HG03159 (cell line): ENCODE measurements at regions not wholly inside any gene's neighbourhood (a gene's known extent, or its start where the extent isn't known, plus 50 kb on each side); places are given as distances from the start of the nearest gene placed in this dataset.
"Not testable (repeated sequence)": the region's sequence is repeated elsewhere in the genome, so short reads cannot be mapped to it uniquely, and the experiment has no call there.

ENCODE experiments used
- ATAC-seq: cut with Tn5 transposase; IDR thresholded peaks from one replicate; pipeline ENCODE4 v1.9.1; 2021; ENCODE audit warnings: mild to moderate bottlenecking, moderate library complexity; ENCODE audit not compliant: unreplicated experiment

DNA sequence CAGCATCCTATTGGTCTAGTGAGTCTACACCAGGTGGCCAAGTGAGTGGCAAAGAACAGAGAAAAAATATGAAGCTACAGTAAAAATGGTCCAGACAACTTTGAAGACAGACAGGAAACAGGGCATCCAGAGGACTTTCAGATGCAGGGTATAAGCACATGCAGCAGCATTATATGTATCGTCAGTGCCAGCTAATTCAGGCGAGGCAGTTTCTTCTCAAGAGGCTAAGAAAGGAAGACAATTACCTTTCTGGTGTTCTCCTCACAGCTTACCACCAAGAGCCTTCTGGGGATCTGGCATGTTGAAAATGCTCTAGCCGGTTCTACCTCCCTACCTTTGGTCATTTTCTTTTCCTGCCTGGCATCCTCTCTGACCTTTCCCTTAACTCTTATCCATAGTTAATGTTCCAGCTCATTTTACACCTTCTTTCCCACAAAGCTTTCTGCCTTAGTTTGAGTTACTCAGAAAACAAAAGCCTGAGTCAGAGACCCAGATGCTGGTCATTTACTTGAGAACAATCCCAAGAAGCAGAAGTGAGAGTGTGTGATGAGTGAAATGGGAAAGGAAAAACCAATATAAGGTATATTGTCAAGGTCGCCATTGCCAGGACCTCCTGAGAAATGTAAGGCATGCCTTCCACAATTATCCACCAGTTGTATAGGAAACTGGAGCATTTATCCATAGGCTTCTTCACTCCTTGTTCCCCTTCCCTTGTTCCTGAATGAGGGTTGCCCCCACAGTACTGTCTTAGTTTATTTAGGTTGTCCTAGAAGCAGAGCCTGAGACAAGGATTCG, 444.1 kb downstream of the PLPP3 start:
- peak; percentile 52 for ATAC-seq

DNA sequence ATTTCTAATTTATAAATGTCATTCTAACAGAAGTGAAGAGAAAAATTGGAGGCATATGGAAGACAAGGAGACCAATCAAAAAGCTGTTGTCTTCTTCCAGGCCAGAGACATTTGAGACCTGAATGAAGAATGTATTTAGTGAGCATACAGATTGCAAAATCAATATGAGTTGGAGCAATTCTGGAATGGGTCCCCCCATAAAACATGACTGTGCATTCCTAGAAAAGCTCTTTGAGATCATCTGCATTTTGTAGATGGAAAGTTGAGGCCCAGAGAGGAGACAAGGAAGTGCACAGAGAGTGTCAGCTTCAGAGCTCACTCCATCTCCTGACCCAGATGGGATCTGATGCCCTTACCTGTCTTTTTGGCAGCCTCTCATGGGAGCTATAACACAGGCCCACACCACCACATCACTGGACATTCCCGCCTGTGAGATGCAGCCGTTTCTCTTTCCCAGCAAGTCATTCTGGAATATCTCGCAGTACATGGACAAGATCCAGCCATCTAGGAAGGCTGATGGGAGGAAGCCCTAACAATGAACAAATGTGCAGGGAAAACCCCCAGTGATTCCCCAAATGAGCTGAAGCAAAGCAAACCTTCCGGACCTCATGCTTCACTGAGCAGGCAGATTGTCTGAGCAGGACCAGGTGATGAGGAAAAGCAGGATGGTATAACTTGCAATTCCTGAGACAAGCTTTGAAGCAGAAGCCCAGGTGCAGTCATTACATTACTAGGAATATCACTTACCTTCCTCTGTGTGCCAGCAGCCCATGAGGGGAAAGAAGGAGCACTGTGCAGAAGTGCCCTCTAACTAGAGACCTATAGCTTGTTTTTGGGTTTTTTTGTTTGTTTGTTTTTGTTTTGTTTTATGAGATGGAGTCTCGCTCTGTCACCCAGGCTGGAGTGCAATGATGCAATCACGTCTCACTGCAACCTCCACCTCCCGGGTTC, 445.6 kb downstream of the PLPP3 start:
- no peak for ATAC-seq

DNA sequence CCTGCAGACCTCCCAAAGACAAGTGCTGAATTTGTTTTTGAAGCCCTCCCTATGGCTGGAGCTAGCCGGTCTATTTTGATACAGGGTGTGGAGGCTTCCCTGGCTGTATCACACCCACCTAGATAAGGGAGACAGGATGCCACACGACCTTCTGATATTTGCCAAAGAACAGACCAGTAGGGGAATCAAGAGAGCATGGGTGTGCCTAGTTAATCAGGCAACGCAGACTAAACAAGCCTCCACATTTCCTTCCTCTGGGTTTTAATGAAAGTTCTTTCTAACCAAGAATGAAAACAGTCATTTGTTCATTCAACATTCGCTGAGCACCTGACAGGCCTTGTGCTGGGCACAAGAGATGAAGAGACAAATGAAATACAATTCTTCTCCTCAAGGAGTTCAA, 446.8 kb downstream of the PLPP3 start:
- no peak for ATAC-seq

DNA sequence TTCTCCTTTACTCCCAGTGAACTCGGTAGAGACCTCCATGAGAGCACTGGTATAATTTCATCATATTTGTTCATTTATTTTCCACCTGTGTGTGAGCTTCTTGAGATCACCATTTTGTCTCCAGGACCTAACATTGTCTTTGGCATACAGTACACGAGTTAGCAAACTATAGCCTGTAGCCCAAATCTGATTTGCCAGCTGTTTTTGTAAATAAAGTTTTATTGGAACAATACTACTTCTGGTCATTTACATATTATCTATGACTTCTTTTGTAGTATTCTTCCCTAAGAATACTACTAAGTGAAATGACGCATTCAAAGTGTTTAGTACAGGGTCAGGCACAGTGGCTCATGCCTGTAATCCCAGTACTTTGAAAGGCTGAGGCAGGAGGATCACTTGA, 449.5 kb downstream of the PLPP3 start:
- ATAC-seq, result no peak

DNA sequence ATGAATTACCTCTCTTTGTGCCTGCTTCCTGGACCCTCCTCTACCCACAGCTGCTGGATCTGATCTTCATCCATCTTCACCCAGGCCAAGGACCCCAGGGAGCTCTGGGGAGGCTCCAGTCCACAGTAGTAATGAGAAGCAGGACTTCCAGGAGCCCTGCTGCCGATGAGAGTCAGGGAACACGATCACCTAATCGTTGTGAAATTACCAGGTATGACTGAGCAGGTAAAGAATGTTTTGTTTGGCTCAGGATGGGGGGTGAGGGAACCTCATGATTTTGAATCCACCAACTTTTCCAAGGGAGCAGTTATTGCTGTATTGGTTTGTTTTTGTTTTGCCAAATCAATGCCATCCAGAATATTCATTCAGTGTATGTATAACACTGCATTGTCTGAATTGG, 454.0 kb downstream of the PLPP3 start:
- ATAC-seq, result no peak

DNA sequence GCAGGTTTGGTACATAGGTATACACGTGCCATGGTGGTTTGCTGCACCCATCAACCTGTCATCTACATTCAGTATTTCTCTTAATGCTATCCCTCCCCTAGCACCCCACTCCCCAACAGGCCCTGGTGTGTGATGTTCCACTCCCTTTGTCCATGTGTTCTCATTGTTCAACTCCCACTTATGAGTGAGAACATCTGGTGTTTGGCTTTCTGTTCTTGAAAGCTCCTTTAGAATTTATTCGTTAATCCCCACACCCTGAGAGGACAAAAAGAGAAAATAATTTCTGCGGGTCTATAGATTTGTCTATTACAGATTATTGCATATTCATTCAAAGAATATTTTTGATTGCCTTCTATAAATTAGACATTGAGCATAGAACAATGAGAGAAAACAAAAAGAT, 455.5 kb downstream of the PLPP3 start:
- ATAC-seq, result no peak

DNA sequence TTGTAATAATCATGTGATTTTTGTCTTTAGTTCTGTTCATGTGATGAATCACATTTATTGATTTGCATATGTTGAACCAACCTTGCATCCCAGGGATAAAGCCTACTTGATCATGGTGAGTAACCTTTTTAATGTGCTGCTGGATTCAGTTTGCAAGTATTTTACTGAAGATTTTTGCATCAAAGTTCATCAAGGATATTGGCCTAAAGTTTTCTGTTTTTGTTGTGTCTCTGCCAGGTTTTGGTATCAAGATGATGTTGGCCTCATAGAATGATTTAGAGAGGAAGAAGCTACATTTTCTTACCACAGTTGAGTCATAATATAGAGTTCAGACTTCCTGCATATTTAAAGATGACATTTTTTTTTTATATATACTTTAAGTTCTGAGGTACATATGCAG, 455.9 kb downstream of the PLPP3 start:
- ATAC-seq, result no peak

DNA sequence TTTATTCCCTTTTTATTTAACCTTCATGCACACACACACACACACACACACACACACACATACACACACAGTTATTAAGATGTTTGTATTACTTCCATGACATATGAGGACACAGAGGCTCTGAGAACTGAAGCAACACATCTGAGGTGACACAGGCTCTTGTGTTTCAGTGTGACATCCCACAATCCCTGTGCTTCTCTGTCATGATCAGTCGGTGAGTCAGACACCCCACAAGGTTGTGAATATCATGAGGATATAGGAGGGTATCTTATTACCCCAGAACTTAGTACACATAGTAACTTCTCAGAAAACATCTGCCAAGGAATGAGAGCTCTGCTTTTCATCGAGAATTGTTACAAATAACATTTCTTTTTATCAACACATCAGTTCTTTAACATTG, 459.3 kb downstream of the PLPP3 start:
- ATAC-seq, result no peak

DNA sequence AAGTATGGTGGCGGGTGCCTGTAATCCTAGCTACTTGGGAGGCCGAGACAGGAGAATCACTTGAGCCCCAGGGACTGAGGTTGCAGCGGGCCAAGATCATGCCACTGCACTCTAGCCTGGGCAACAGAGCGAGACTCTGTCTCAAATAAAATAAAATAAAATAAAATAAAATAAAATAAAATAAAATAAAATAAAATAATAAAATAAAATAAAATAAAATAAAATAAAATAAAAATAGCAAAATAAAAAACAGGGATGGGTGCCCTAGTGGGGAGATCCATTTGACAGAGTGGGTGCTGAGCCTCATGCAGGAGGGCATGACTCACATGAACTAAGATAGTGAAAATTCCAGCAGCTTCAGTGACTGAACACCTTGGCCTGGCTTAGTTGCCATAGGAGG, 460.7 kb downstream of the PLPP3 start:
- ATAC-seq, result not testable (repeated sequence)

DNA sequence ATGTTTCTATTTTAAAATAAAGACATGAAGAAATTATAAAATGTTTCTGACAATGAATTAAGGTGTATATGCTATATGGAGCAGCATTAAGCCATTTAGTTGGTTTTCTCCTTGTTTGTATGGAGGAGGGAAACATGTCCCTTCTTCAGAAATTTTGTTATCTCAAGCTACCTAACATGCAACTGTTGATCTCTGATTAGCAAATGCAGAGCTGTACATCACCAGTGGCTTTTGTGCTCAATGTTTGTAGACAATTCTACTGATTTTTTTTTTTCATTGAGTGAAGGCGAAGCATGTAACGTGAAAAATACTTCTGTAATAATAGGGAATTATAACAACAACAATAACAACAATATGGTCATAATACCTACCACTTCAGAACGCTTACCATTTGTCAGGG, 463.7 kb downstream of the PLPP3 start:
- ATAC-seq, result no peak

DNA sequence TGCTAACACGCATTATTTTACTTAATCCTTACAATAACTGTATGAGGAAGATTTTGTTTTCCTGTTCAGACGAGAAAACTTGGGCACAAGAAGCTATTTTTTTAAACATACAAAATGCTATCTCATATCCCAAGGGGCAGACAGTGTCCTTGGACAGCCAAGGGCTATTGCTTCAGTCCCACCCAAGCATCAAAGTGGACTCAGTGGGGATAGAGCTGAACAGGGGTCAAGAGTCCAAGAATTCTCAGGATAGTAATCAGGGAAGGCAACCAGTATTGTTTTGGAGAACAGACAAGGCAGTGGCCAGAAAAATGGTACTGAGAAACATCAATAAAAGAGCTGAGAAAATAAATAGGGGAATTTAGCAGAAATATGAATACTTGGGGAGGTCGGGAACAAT, 465.7 kb downstream of the PLPP3 start:
- ATAC-seq, result no peak

DNA sequence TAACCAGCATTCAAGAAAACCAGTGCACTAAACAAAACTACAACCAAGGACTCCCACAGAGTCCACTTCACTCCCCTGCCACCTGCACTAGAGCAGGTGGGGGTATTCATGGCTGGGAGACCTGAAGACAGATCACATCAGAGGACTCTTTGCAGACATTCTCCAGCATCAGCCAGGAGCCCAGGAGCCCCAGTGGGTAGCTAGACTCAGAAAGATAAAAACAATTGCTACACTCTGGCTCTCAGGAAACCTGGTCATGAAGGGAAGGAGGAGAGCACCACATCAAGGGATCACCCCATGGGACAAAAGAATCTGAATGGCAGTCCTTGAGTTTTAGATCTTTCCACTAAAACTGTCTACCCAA, 472.1 kb downstream of the PLPP3 start:
- ATAC-seq, result no peak

DNA sequence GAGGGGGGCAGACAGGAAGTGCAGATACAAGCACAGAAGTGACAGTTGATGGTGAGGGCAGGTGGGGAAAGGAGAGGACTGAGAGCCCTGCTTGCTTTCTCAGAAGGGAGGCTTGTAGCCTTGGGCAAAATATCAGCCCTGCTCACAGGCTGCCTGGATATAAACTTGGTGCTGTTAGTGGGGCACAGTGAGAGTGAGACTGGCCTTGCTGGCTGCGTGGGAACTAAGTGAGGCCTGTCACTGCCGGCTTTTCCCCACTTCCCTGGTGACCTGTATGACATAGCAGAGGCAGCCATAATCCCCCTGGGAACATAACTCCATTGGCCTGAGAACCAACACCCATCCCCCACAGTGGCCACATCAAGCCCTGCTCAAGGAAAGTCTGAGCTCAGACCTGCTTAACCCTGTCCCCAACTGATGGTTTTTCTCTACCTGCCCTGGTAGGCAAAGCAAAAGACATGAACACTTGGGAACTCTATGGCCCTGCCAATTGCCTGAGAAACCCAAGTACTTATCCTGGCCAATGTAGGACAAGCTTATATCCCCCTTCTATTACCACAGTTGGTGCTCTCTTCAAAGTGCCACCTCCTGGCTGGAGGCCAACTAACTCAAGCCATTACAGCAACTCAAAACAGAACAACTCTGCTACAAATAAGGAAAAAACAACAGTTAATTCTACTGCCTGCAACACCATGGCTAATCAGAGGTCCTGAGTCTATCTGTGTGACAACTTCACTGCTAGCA, 472.7 kb downstream of the PLPP3 start:
- no peak for ATAC-seq

DNA sequence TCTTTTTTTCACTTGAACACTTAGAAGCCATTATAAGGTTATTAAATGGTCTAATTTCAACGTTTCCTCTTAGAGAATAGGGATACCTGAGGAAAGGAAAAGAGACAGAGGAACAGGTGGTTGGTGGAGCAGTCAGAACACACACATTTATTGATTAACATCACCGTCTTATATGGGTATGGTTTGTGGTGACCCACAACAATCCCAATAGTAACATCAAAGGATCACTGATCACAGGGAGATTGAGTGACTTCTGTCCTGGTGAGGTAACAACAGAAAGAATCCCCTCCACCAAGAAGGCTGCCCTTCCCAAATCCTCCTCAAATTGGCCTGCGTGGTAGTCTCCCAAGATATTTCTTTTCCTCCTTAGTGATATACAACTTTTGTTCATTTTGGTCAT, 474.0 kb downstream of the PLPP3 start:
- no peak for ATAC-seq

DNA sequence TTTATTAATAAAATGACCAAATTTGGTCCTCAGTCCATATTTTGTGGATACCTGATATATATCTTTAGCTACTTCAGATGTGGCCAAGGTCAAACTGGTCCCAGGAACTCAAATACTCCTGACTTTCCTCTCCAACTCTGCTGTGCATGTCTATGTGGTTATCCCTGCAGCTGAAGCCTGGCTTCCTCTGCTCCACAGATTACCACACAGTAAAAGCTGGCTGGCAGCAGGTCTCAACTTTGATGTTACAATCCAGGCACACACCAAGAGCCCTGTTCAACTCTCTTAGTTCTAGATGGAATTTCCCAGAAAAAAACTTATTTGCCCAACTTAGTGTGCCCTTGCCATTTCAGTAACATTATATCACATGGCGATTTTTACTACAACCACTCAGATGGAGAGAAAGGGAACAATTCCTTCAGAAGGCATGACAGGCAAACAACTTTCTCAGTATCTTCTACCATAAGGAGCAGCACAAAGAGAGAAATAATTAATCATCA, 479.5 kb downstream of the PLPP3 start:
- no peak for ATAC-seq

DNA sequence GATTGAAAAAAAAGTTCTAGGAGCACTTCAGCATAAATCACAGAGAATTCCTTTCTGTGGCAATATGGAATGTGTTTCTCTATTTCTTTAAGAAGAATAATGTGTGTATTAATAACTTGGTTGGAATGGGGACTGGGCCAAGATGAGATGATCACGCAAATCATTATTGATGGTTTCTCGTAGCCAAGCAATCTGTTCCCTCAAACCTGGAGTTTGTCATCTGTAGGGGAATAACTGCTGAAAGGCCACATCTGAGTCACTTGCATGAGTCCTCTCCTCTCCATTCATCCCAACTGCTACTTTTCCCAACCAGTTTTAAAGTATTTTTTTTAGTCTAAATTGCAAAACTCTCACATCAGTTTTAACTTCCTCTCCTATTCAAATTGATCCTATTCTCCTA, 480.4 kb downstream of the PLPP3 start:
- ATAC-seq, result no peak

DNA sequence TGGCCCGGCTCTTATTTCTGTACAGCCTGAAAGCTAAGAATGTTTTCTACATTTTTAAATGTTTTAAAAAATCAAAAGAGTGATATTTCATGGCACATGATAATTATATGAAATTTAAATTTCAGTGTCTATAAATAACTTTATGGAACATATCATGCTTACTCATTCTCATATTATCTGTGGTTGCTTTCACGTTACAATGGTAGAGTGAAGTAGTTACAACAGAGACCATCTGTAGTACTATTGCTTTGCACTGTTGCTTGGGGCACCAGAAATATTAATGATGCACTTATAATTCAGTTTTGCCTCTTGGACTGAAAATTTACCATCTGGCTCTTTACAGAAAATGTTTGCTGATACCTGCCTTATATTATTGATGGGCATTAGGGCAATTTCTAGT, 481.6 kb downstream of the PLPP3 start:
- no peak for ATAC-seq

DNA sequence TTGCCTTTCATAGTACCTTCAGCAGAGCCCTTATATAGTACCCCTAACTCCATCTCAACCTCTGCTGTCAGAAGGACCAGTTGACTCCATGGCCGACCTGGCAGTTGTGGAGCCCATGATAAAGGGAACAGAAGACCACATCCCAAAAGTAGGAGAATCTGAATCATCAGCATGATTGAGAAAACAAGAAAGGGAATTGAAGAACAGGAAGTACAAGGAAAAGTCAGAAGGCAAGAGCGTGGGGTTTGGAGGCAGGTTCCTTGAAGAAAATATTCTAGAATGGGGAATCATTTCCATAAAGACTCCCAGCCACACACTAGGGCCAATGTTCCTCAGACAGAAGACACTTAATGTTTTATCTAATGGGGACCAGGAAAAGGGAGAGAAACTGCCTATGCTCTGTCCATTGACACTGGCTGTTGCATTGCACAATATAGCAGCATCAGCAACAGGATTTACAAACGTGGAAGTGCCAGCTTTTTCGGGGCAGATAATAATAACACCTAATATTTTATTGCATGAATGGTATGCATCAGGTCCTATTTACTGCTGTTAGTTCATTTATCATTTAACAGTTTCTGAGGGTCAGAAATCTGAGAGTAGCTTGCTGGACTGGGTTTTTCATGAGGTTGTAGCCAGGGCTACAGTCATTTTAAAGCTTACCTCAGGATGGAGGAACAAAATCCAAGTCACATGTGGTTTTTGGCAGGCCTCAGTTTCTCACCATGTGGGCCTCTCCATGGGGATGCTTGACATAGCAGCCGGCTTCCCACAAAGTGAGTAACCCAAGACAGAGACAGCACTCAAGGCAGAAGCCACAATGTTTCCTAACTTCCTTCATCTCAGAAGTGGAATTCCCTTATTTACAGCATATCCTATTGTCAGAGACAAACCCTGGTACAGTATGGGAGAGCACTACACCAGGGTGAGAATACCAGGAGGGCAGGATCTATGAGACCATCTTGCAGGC, 483.4 kb downstream of the PLPP3 start:
- no peak for ATAC-seq

DNA sequence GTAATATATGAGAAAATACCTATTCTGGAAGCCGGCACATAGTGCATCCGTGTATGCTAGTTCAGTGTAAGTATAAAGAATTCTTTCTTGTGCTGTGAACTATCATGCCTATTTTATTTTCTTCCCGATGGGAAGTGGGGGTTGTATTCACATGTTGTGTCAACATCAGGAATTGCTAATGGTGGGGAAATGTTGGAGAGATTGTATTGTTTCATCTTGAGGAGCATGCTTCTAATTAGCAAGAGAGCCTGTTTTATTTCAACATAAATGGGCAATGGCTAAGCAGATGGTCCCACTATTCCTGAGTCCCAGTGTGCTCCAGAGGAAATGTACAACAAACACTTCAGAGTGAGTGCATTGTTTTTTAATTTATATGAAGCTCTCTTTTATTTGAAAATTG, 485.2 kb downstream of the PLPP3 start:
- no peak for ATAC-seq
